ENCODE measurements at regions not wholly inside any gene's neighbourhood (a gene's known extent, or its start where the extent isn't known, plus 50 kb on each side); places are given as distances from the start of the nearest gene placed in this dataset.

- TF ChIP-seq CHD7 (IDR thresholded peaks at IDR 0.05; ENCODE audit: insufficient replicate concordance, low read length) (no peak), JUN (IDR thresholded peaks at IDR 0.05; ENCODE audit: low read depth, low read length) (no peak), HDAC6 (IDR thresholded peaks at IDR 0.05; ENCODE audit: low read depth, low read length) (no peak), FOSL1 (IDR thresholded peaks at IDR 0.05; ENCODE audit: insufficient read depth, low read depth, low read length) (no peak), MAX (IDR thresholded peaks at IDR 0.05) (no peak), CHD2 (IDR thresholded peaks at IDR 0.05; ENCODE audit: low read length) (no peak)
These were observed 1467.7 kb upstream of the CELF4 start (continued) for GRCh38 chr18:39033312-39033711.

All from H1 (cell line).